ENCODE measurements at regions not wholly inside any gene's neighbourhood (a gene's known extent, or its start where the extent isn't known, plus 50 kb on each side); places are given as distances from the start of the nearest gene placed in this dataset.

DNA sequence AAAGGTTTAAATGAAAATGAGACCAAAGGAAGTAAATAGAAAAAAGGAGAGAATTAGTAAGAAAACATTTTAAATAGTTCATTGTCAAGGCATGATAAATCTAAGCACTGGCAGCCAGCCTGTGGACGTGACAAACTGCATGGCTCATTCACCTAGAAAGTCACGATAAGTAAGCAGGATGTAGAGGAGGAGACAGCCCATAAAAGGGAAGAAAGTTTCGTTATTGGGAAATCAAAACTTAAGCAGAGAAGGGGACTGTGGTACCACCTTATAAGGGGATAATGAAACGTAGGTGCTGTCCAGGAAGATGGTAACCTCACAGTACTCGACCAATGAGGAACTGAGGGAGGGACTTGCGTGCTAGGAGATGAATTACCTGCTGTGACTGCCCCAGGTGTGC, 494.5 kb upstream of the GRAMD2B start:
- no peak overlapping the region for H3K27ac Mint-ChIP-seq
- no peaks in the 10 kb centered on the region for H3K27me3 Mint-ChIP-seq (ENCODE audit: insufficient read depth)
- no peaks in the 10 kb centered on the region for H3K36me3 Mint-ChIP-seq (ENCODE audit: low read depth)
- intact Hi-C loops (cut with micrococcal nuclease): no loop called here
- DNase-seq (ENCODE audit: low spot score): no peak
- peaks cover 28% of the 10 kb centered on the region for H3K9me3 Mint-ChIP-seq
- no peak overlapping the region for H3K4me3 Mint-ChIP-seq
- H3K4me1 Mint-ChIP-seq (ENCODE audit: low read depth): no peaks in the 10 kb centered on the region

GRCh38 chr5:125950012-125950615, 473.1 kb upstream of the GRAMD2B start:
- no peak overlapping the region for H3K27ac Mint-ChIP-seq
- no peak for DNase-seq (ENCODE audit: low spot score)
- H3K27me3 Mint-ChIP-seq (ENCODE audit: insufficient read depth): no peaks in the 10 kb centered on the region
- no peak overlapping the region for H3K4me3 Mint-ChIP-seq
- H3K36me3 Mint-ChIP-seq (ENCODE audit: low read depth): no peaks in the 10 kb centered on the region
- H3K4me1 Mint-ChIP-seq (ENCODE audit: low read depth): no peaks in the 10 kb centered on the region
- intact Hi-C loops (cut with micrococcal nuclease): no loop called here
- no peaks in the 10 kb centered on the region for H3K9me3 Mint-ChIP-seq

DNA sequence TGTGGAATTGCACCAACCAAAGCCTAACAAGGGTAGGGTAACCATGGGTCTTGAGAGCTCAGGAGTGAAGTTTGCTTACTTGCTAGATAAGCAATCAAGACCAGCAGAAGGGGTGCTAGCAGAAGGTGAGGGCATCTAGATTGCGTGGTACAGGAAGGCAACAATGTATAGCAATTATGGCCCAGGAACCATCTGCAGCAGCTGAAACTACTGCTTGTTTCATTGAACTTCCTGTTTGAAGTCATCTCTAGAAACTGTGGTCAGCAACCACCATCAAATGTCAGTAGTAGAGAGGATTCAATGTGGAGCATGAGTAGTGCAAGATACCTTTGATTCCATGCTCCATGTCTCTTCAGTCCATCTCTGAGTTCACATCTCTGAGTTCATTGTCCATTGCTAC, 462.1 kb upstream of the GRAMD2B start:
- no peaks in the 10 kb centered on the region for H3K27me3 Mint-ChIP-seq (ENCODE audit: insufficient read depth)
- no peak overlapping the region for H3K27ac Mint-ChIP-seq
- H3K36me3 Mint-ChIP-seq (ENCODE audit: low read depth): no peaks in the 10 kb centered on the region
- H3K4me3 Mint-ChIP-seq: no peak overlapping the region
- DNase-seq (ENCODE audit: low spot score): no peak
- intact Hi-C loops (cut with micrococcal nuclease): no loop called here
- no peaks in the 10 kb centered on the region for H3K4me1 Mint-ChIP-seq (ENCODE audit: low read depth)
- no peaks in the 10 kb centered on the region for H3K9me3 Mint-ChIP-seq

DNA sequence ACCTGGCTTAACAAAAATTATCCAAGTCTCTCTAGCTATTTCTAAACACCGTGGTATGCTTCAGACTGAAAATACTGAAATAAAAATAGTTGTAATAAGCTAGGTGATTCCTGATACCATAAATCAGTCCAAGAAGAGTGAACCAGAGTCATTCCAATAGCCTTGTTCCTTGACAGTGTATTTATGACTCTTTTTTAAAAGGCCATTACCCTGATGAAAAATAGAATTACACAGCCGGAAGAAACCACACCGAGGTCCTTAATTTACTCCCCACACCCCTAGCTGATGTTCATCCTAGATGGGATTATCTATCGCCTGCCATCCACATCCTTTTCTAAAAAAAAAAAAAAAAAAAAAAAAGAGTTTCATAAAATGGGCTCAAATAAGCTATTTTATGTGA, 457.6 kb upstream of the GRAMD2B start:
- Mint-ChIP-seq H3K36me3 (ENCODE audit: low read depth) (no peaks in the 10 kb centered on the region), H3K27ac (no peak overlapping the region), H3K4me3 (no peak overlapping the region), H3K9me3 (no peaks in the 10 kb centered on the region), H3K4me1 (ENCODE audit: low read depth) (no peaks in the 10 kb centered on the region), H3K27me3 (ENCODE audit: insufficient read depth) (no peaks in the 10 kb centered on the region)
- intact Hi-C loops (cut with micrococcal nuclease): no loop called here
- DNase-seq (ENCODE audit: low spot score): no peak

GRCh38 chr5:125967576-125967975, 455.6 kb upstream of the GRAMD2B start:
- H3K4me3 Mint-ChIP-seq: no peak overlapping the region
- H3K27me3 Mint-ChIP-seq (ENCODE audit: insufficient read depth): no peaks in the 10 kb centered on the region
- DNase-seq (ENCODE audit: low spot score): no peak
- no peak overlapping the region for H3K27ac Mint-ChIP-seq
- no peaks in the 10 kb centered on the region for H3K4me1 Mint-ChIP-seq (ENCODE audit: low read depth)
- no peaks in the 10 kb centered on the region for H3K9me3 Mint-ChIP-seq
- H3K36me3 Mint-ChIP-seq (ENCODE audit: low read depth): no peaks in the 10 kb centered on the region
- intact Hi-C loops (cut with micrococcal nuclease): no loop called here

DNA sequence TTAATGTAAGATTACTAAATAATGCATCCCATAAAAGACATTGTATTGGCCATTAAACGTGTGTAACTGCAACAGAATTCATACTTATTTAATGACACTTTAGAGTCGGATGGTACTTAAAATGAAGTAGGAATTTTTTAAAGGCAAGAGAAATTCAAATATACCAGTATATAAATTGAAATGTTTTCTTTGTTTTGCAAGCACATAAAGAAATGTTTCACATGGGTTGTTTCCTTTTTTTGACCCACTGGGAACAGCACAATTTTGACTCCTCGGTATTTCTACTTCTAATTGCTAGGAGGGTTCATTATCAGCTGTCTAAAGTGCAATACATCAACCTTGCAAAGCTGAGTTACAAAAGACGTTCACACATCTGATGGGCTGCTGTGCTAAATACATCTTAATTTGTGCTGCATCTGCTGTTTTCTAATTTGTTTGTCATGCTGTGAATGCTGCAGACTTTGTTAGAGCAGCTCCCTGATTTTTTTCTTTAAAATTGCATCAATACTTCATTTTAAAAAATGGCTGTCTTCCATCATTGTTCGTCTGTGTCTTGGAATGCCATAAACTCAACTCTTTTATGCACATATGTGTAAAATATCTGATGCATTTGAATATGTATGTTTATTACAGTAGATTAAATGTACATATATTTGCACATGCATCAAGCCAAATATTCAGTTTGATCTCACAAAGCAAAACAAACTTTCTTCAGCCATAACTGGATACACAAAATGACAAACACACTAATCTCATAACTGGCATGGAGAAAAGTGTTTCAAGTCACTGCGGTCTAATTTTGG, 454.0 kb upstream of the GRAMD2B start:
- intact Hi-C loops (cut with micrococcal nuclease): no loop called here
- Mint-ChIP-seq H3K36me3 (ENCODE audit: low read depth) (no peaks in the 10 kb centered on the region), H3K27me3 (ENCODE audit: insufficient read depth) (no peaks in the 10 kb centered on the region), H3K4me3 (no peak overlapping the region), H3K9me3 (no peaks in the 10 kb centered on the region), H3K4me1 (ENCODE audit: low read depth) (no peaks in the 10 kb centered on the region), H3K27ac (no peak overlapping the region)
- no peak for DNase-seq (ENCODE audit: low spot score)

DNA sequence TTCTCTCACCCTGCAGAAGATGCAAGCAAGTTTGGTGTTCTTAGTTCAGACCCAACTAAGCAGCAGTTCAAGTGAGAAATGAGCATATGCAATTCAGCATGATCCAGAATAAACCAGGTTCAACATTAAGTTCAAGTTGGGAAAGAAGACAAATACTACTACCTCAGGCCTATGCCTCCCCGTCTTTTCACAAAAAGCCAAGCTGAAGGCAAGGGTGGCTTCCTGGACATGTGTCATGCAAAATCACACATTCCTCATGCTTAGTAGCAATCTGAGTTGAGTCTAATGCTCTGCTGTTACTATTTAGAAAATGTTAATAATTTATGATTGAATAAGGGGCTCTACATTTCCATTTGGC, 453.4 kb upstream of the GRAMD2B start:
- H3K4me3 Mint-ChIP-seq: no peak overlapping the region
- intact Hi-C loops (cut with micrococcal nuclease): no loop called here
- no peaks in the 10 kb centered on the region for H3K9me3 Mint-ChIP-seq
- no peak overlapping the region for H3K27ac Mint-ChIP-seq
- DNase-seq (ENCODE audit: low spot score): no peak
- no peaks in the 10 kb centered on the region for H3K4me1 Mint-ChIP-seq (ENCODE audit: low read depth)
- H3K36me3 Mint-ChIP-seq (ENCODE audit: low read depth): no peaks in the 10 kb centered on the region
- no peaks in the 10 kb centered on the region for H3K27me3 Mint-ChIP-seq (ENCODE audit: insufficient read depth)

DNA sequence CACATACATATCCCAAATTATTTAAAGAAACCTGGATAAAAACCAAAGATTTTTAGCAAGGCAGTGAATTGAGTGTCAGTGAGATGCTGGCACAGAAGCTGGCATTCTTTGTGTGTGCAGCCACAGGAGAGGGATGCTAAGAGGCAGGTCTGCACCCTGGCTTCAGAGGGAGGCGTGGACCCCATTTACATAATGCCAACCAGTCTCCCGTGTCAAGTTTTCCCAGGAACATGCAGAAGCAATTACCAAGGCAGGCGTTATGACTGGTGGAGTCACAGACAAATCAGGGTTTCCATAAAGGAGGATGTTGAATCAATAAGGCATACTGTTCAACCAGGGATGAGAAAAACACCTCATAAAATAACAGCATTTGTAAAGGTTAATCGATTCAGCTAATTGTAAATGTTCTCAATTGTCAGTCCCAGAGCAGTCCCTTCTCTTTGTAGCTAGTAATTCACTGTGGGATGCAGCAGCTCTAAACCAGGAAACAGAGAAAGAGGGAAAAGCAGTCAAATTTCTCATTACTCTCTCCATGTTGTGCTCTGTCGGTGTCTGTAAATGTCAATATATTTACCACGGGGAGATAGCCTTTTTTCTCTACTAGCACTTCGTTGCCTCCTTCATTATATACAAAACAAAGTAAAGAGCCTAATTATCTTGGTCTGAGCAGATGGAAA, 452.4 kb upstream of the GRAMD2B start:
- H3K27ac Mint-ChIP-seq: no peak overlapping the region
- no peaks in the 10 kb centered on the region for H3K9me3 Mint-ChIP-seq
- no peaks in the 10 kb centered on the region for H3K36me3 Mint-ChIP-seq (ENCODE audit: low read depth)
- H3K4me1 Mint-ChIP-seq (ENCODE audit: low read depth): no peaks in the 10 kb centered on the region
- H3K4me3 Mint-ChIP-seq: no peak overlapping the region
- DNase-seq (ENCODE audit: low spot score): no peak
- H3K27me3 Mint-ChIP-seq (ENCODE audit: insufficient read depth): no peaks in the 10 kb centered on the region
- intact Hi-C loops (cut with micrococcal nuclease): no loop called here

- Mint-ChIP-seq H3K4me3 (no peak overlapping the region), H3K27me3 (ENCODE audit: insufficient read depth) (no peaks in the 10 kb centered on the region), H3K27ac (no peak overlapping the region), H3K4me1 (ENCODE audit: low read depth) (no peaks in the 10 kb centered on the region), H3K9me3 (no peaks in the 10 kb centered on the region), H3K36me3 (ENCODE audit: low read depth) (no peaks in the 10 kb centered on the region)
- no peak for DNase-seq (ENCODE audit: low spot score)
- intact Hi-C loops (cut with micrococcal nuclease): no loop called here
These were observed 450.5 kb upstream of the GRAMD2B start for GRCh38 chr5:125972706-125973105.

DNA sequence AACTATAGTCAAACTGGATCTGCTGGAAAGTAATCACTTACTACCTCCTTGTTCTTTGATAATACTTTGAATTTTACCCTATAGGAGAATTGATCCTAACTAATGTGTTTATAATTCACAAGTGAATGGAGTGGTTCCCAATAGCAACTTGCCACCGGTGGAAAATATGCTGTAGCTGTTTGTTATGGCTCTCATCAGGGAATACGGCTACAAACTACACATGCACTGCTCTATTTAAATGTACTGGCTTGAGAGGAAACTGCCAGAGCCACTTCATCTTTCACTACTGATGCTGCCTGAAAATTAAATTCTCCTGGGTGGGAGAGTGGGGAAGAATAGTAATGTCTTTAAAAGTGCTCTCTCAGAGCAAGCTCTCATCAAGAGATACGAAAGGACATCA, 448.5 kb upstream of the GRAMD2B start:
- DNase-seq (ENCODE audit: low spot score): no peak
- Mint-ChIP-seq H3K27ac (no peak overlapping the region), H3K36me3 (ENCODE audit: low read depth) (no peaks in the 10 kb centered on the region), H3K27me3 (ENCODE audit: insufficient read depth) (no peaks in the 10 kb centered on the region), H3K4me3 (no peak overlapping the region), H3K9me3 (no peaks in the 10 kb centered on the region), H3K4me1 (ENCODE audit: low read depth) (no peaks in the 10 kb centered on the region)
- intact Hi-C loops (cut with micrococcal nuclease): no loop called here

GRCh38 chr5:125976421-125977000, 446.7 kb upstream of the GRAMD2B start:
- DNase-seq (ENCODE audit: low spot score): no peak
- H3K36me3 Mint-ChIP-seq (ENCODE audit: low read depth): no peaks in the 10 kb centered on the region
- intact Hi-C loops (cut with micrococcal nuclease): no loop called here

DNA sequence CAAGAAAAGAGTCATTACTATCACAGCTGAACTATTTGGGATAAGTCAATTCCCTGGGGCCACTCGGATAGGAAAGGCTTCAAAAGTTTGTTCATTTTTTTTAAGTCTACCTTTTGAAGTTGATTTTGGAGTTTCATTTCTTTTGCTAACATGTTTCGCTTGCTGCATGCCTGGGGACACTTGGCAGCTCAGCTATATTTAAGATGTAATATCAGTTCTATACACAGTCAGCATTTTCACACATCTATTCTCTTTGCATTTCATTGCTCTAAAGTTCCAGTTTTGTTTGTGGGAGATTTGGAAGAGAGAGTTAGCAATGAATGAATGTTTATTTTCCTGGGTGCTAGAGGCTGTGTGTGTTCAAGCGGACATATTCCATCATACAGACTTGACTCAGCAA, 445.2 kb upstream of the GRAMD2B start:
- H3K4me1 Mint-ChIP-seq (ENCODE audit: low read depth): no peaks in the 10 kb centered on the region
- no peak overlapping the region for H3K4me3 Mint-ChIP-seq
- H3K27ac Mint-ChIP-seq: no peak overlapping the region
- no peaks in the 10 kb centered on the region for H3K27me3 Mint-ChIP-seq (ENCODE audit: insufficient read depth)
- no peak for DNase-seq (ENCODE audit: low spot score)
- no peaks in the 10 kb centered on the region for H3K36me3 Mint-ChIP-seq (ENCODE audit: low read depth)
- no peaks in the 10 kb centered on the region for H3K9me3 Mint-ChIP-seq
- intact Hi-C loops (cut with micrococcal nuclease): no loop called here

More at GRCh38 chr5:125976421-125977000, 446.7 kb upstream of the GRAMD2B start:
- Mint-ChIP-seq H3K4me3 (no peak overlapping the region), H3K4me1 (ENCODE audit: low read depth) (no peaks in the 10 kb centered on the region), H3K27me3 (ENCODE audit: insufficient read depth) (no peaks in the 10 kb centered on the region), H3K9me3 (no peaks in the 10 kb centered on the region), H3K27ac (no peak overlapping the region)

DNA sequence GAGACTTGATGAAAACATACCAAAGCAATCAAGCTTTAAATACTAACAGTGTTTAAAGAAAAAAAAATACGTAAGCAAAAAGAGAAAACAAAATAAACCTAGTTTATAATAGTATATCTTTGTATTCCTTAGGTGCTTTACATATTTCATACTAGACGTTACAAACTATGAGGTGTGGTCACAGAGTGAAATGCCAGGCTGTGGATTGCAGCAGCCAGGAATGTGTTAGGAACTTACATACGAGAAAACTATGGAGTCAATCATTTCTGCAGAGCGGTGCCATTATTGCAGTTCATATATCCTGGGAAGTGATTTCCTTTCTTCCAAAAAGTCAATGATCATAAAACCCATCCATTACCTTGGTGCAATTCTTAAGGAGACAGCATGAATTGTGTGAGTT, 443.6 kb upstream of the GRAMD2B start:
- no peaks in the 10 kb centered on the region for H3K27me3 Mint-ChIP-seq (ENCODE audit: insufficient read depth)
- no peaks in the 10 kb centered on the region for H3K36me3 Mint-ChIP-seq (ENCODE audit: low read depth)
- no peak overlapping the region for H3K4me3 Mint-ChIP-seq
- no peaks in the 10 kb centered on the region for H3K9me3 Mint-ChIP-seq
- intact Hi-C loops (cut with micrococcal nuclease): no loop called here
- no peaks in the 10 kb centered on the region for H3K4me1 Mint-ChIP-seq (ENCODE audit: low read depth)
- DNase-seq (ENCODE audit: low spot score): no peak
- no peak overlapping the region for H3K27ac Mint-ChIP-seq

All from activated T-helper 1 cell treated with anti-CD3 and anti-CD28 coated beads, Interleukin-12 subunit alpha, Interleukin-12 subunit beta, Interleukin-2, Interleukin-4 antibody, amounts not matched to agents 30 ng/mL and 10 ng/mL and 1 ng/mL, durations not matched to agents 14 hours and 24 hours and 36 hours (primary cell).